GM12891 (cell line): ENCODE measurements at regions not wholly inside any gene's neighbourhood (a gene's known extent, or its start where the extent isn't known, plus 50 kb on each side); places are given as distances from the start of the nearest gene placed in this dataset.

Experiments
- POLR2A ChIP-seq: IDR thresholded peaks from 2 replicates; pipeline ENCODE4 v1.6.1; 2011; ENCODE audit warnings: low read depth, low read length, control low read depth
- POLR2AphosphoS5 ChIP-seq: IDR thresholded peaks from 2 replicates; pipeline ENCODE4 v1.6.1; 2011; ENCODE audit warnings: low read depth, low read length, control low read depth
- SPI1 ChIP-seq: IDR thresholded peaks from 2 replicates; pipeline ENCODE4 v1.6.1; 2011; ENCODE audit warnings: low read depth, low read length, control low read depth
- TAF1 ChIP-seq: IDR thresholded peaks from 2 replicates; pipeline ENCODE4 v1.6.1; 2011; ENCODE audit warnings: low read depth, low read length, control low read depth

DNA sequence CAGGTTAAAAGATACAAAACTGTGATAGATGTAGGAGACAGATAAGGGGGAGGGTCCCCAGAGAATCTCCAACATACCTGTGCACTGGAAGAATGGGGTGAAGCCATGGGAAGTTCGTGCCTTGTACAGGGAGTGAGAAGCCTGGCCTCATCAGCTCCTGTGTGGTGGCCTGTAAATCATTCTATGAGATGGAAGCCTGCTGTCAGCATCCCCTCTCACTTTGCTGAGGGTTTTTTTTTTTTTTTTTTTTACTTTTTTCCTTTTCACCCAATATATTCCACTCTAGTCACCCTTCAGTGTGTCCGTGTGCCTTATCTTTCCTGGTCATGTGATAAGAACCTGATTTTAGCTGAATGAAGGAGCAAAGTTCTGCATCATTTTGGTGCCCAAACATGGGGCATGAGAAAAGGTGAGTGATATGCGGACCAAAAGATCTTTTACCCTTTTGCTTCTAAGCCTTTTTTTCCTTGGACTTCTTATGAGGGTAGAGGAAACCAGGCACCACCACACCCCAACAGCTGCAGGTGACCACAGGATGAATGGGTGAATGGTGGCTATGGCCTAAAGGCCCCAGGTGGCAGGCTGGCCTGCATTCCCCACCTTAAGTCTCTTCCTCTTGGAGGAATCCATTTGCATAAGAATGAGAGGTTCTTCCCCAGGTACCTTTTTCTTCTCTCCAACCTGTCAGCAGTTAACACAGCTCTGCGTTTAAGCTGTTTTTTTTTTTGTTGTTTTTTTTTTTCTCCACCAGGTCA is 1345.0 kb downstream of the NSUN3 start:
- TF ChIP-seq POLR2AphosphoS5 (no peak), POLR2A (no peak), TAF1 (no peak), SPI1 (no peak)
